Upper lobe of left lung (tissue), 6 donors: ENCODE measurements at regions not wholly inside any gene's neighbourhood (a gene's known extent, or its start where the extent isn't known, plus 50 kb on each side); places are given as distances from the start of the nearest gene placed in this dataset.

Source experiments
- ATAC-seq, 2 donors: fragments of 200-7000 bp; cut with Tn5 transposase; one replicate each; pipeline ENCODE4 v1.9.1; 2022; ENCODE audit warnings: mild to moderate bottlenecking in 2 of 2, moderate library complexity in 2 of 2; ENCODE audit not compliant: low FRiP score in 2 of 2
- DNase-seq, 2 donors: peaks; one replicate each; pipeline ENCODE4 v3.0.0-alpha.2; 2019 to 2020
- H3K27ac ChIP-seq, 4 donors: fragments of 200-600 bp; sonication (generic); one replicate each; pipeline ENCODE4 v1.5.1; 2016 to 2019
- H3K27me3 ChIP-seq, 4 donors: fragments of 200-600 bp; sonication (generic); one replicate each; pipeline ENCODE4 v1.5.1; 2017 to 2019
- H3K36me3 ChIP-seq, 4 donors: fragments of 200-600 bp; sonication (generic); one replicate each; pipeline ENCODE4 v1.5.1; 2016 to 2019
- H3K4me1 ChIP-seq, 4 donors: fragments of 200-600 bp; sonication (generic); one replicate each; pipeline ENCODE4 v1.5.1; 2018 to 2019
- H3K4me3 ChIP-seq, 4 donors: fragments of 200-600 bp; sonication (generic); one replicate each; pipeline ENCODE4 v1.5.1; 2017 to 2019; ENCODE audit warnings: mild to moderate bottlenecking in 2 of 4, moderate library complexity in 1 of 4
- H3K9me3 ChIP-seq, 4 donors: fragments of 200-600 bp; sonication (generic); one replicate each; pipeline ENCODE4 v1.5.1; 2018 to 2019
- EP300 ChIP-seq, 4 donors: sonication (generic); formaldehyde crosslinking; IDR thresholded peaks; one replicate each; pipeline ENCODE4 v1.5.1; 2017; ENCODE audit warnings: antibody characterized with exemption in 4 of 4, control low read depth in 2 of 4
- POLR2A ChIP-seq, 4 donors: fragments of 450-650 bp; IDR thresholded peaks; one replicate each; pipeline ENCODE4 v1.5.1; 2016 to 2017; ENCODE audit warnings: antibody characterized with exemption in 4 of 4, mild to moderate bottlenecking in 2 of 4
- POLR2AphosphoS5 ChIP-seq, 2 donors: sonication (generic); formaldehyde crosslinking; IDR thresholded peaks; one replicate each; pipeline ENCODE4 v1.5.1; 2017; ENCODE audit warnings: antibody characterized with exemption in 2 of 2
- WGBS, 2 donors: methylation state at CpG; one replicate each; pipeline ENCODE4 v1.1.5; 2017 to 2018; 5-methylcytosine and 5-hydroxymethylcytosine counted together
- TF ChIP-seq, protein P1 (sequence below), 6 experiments: fragments of 450-650 bp in 4 of 6; fragments of 200-600 bp in 2 of 6; sonication (generic) in 2 of 6; IDR thresholded peaks; one replicate each; pipeline ENCODE4 v1.5.1; 2016 to 2019; ENCODE audit warnings: antibody characterized with exemption in 6 of 6
- donor health status: DM: no; HTN: no; CAD: no; lungs with moderate emphysema.
- donor health status: DM: no; HTN: yes; CAD: no; lungs with severe emphysema.

GRCh38 chr2:5253263-5253662, 438.9 kb upstream of the SOX11 start:
- Histone ChIP-seq H3K4me1 (no peaks in the 10 kb centered on the region), H3K27ac (no peak overlapping the region), H3K4me3 (no peak overlapping the region), H3K27me3 (no peaks in the 10 kb centered on the region), H3K36me3 (no peaks in the 10 kb centered on the region), H3K9me3 (peaks cover 0 to 5% (median 0%) of the 10 kb centered on the region in 4 donors)
- DNase-seq (no peak), ATAC-seq (no peak)
- TF ChIP-seq POLR2AphosphoS5 (IDR thresholded peaks at IDR 0.05) (no peak), POLR2A (IDR thresholded peaks at IDR 0.05) (no peak), EP300 (IDR thresholded peaks at IDR 0.05) (no peak)
- TF ChIP-seq, protein P1, sequence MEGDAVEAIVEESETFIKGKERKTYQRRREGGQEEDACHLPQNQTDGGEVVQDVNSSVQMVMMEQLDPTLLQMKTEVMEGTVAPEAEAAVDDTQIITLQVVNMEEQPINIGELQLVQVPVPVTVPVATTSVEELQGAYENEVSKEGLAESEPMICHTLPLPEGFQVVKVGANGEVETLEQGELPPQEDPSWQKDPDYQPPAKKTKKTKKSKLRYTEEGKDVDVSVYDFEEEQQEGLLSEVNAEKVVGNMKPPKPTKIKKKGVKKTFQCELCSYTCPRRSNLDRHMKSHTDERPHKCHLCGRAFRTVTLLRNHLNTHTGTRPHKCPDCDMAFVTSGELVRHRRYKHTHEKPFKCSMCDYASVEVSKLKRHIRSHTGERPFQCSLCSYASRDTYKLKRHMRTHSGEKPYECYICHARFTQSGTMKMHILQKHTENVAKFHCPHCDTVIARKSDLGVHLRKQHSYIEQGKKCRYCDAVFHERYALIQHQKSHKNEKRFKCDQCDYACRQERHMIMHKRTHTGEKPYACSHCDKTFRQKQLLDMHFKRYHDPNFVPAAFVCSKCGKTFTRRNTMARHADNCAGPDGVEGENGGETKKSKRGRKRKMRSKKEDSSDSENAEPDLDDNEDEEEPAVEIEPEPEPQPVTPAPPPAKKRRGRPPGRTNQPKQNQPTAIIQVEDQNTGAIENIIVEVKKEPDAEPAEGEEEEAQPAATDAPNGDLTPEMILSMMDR (IDR thresholded peaks at IDR 0.05), result no peak
- 94 to 96% methylated on average over 9 of the region's 9 CpGs for WGBS, 2 donors

- H3K36me3 ChIP-seq, result no peaks in the 10 kb centered on the region
- no peaks in the 10 kb centered on the region for H3K27me3 ChIP-seq
- peaks cover 0 to 7% (median 0%) of the 10 kb centered on the region in 4 donors for H3K9me3 ChIP-seq
- no peak for TF ChIP-seq POLR2A (IDR thresholded peaks at IDR 0.05)
- TF ChIP-seq, protein P1 (IDR thresholded peaks at IDR 0.05), result no peak
- TF ChIP-seq EP300 (IDR thresholded peaks at IDR 0.05), result no peak
- TF ChIP-seq POLR2AphosphoS5 (IDR thresholded peaks at IDR 0.05), result no peak
- ATAC-seq (no peak), DNase-seq (no peak)
- 77 to 82% methylated on average over 8 of the region's 8 CpGs for WGBS, 2 donors
- H3K4me3 ChIP-seq, result no peak overlapping the region
- no peak overlapping the region for H3K27ac ChIP-seq
- no peaks in the 10 kb centered on the region for H3K4me1 ChIP-seq
These were observed 437.3 kb upstream of the SOX11 start for GRCh38 chr2:5254791-5255332.

- Histone ChIP-seq H3K27me3 (no peaks in the 10 kb centered on the region), H3K4me3 (no peak overlapping the region), H3K4me1 (no peaks in the 10 kb centered on the region), H3K9me3 (peaks cover 0 to 2% (median 0%) of the 10 kb centered on the region in 4 donors), H3K36me3 (no peaks in the 10 kb centered on the region), H3K27ac (no peak overlapping the region)
- DNase-seq (no peak), ATAC-seq (no peak)
- TF ChIP-seq, protein P1 (IDR thresholded peaks at IDR 0.05), result no peak
- no peak for TF ChIP-seq EP300 (IDR thresholded peaks at IDR 0.05)
- 91 to 95% methylated on average over 1 of the region's 1 CpG for WGBS, 2 donors
These were observed 428.9 kb upstream of the SOX11 start for GRCh38 chr2:5263291-5263690.

GRCh38 chr2:5264361-5264760, 427.8 kb upstream of the SOX11 start:
- Histone ChIP-seq H3K4me3 (no peak overlapping the region), H3K27me3 (no peaks in the 10 kb centered on the region), H3K27ac (no peak overlapping the region), H3K36me3 (no peaks in the 10 kb centered on the region), H3K4me1 (no peaks in the 10 kb centered on the region), H3K9me3 (no peaks in the 10 kb centered on the region)
- WGBS, 2 donors, result 54 to 60% methylated on average over 3 of the region's 3 CpGs
- no peak for DNase-seq
- no peak for ATAC-seq
- TF ChIP-seq POLR2AphosphoS5 (IDR thresholded peaks at IDR 0.05), result no peak
- TF ChIP-seq EP300 (IDR thresholded peaks at IDR 0.05), result no peak
- TF ChIP-seq, protein P1 (IDR thresholded peaks at IDR 0.05), result no peak
- no peak for TF ChIP-seq POLR2A (IDR thresholded peaks at IDR 0.05)

GRCh38 chr2:5285061-5285460, 407.1 kb upstream of the SOX11 start:
- no peak for DNase-seq
- Histone ChIP-seq H3K4me3 (no peak overlapping the region), H3K9me3 (no peaks in the 10 kb centered on the region), H3K27me3 (no peaks in the 10 kb centered on the region), H3K27ac (no peak overlapping the region), H3K36me3 (no peaks in the 10 kb centered on the region), H3K4me1 (no peaks in the 10 kb centered on the region)
- TF ChIP-seq EP300 (IDR thresholded peaks at IDR 0.05), result no peak
- TF ChIP-seq POLR2AphosphoS5 (IDR thresholded peaks at IDR 0.05), result no peak
- TF ChIP-seq, protein P1 (IDR thresholded peaks at IDR 0.05), result no peak
- no peak for TF ChIP-seq POLR2A (IDR thresholded peaks at IDR 0.05)
- WGBS, 2 donors, result 75% methylated on average over 1 of the region's 1 CpG
- no peak for ATAC-seq
